Left lobe of liver (tissue), 2 donors: ENCODE measurements at regions not wholly inside any gene's neighbourhood (a gene's known extent, or its start where the extent isn't known, plus 50 kb on each side); places are given as distances from the start of the nearest gene placed in this dataset.

Experiments
- ATAC-seq: fragments of 200-7000 bp; cut with Tn5 transposase; one replicate; pipeline ENCODE4 v1.9.1; 2020; ENCODE audit warnings: mild to moderate bottlenecking, moderate library complexity
- DNase-seq: peaks from one replicate; pipeline ENCODE4 v3.0.0-alpha.2; 2020; ENCODE audit warnings: low spot score
- donor health status: DM: no; HTN: no; CAD: no; lungs with moderate emphysema.
- donor health status: DM: no; HTN: yes; CAD: no.

GRCh38 chr6:66403966-66404365 is 696.9 kb upstream of the EYS start:
- ATAC-seq (no peak), DNase-seq (no peak)

DNA sequence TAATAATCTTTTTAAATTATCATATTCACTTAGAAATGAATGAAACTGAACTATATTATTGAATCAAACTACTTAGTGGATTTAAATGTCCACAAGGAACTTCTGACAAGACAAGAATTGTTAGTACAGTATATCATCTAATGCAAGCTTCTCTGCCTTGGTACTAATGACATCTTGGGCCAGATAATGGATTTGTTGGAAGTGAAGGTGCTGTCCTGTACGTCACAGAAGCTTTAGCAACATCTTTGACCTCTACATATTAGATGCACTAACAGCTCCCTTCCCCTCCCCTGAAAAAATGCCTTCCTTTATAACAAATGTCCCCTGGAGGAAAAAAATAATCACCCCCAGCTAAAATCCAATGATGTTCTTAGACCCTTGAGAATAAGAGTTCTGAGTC is 695.8 kb upstream of the EYS start:
- DNase-seq: no peak
- ATAC-seq: no peak

DNA sequence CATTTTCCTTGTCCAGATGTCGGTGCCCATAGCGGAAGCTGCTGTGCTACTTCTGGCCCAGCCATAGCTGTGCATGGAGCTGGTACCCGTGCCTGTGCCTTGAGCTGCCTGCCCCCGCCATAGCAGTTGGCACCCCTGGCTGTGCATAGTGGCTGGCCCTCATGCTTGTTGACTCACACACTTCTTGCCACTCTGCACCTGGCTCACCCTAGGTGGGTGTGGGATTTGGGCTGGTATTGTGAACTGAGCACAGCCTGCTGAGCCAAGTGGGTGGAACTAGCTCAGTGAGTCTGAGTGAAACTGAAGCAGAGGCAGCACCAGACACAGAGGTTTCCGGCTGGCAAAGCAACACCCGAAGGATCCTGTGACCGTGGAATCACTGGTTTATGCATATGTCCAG is 689.5 kb upstream of the EYS start:
- DNase-seq (no peak), ATAC-seq (no peak)

DNA sequence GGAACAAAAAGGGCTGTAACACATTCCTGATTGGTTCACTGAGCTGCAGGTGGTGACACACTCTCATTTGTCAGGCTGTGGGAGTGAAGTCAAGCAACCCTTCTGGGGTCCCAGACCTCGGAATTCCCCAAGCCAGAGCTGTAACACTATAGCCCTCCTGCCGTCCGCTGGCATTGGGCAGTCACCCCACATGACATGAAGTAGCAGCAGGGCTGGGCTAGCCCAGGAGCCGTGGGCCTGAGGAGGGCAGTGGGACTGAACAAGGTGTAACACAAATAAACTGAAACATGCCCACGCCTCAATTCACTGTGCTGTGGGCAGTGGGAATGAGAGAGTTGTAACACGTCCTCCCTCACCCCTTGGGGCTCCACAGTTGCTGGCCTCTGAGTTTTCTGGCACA is 689.1 kb upstream of the EYS start:
- ATAC-seq (no peak), DNase-seq (no peak)

GRCh38 chr6:66390393-66390792 is 683.4 kb upstream of the EYS start:
- DNase-seq (no peak), ATAC-seq (no peak)

- DNase-seq: no peak
- ATAC-seq: no peak
These were observed 669.0 kb upstream of the EYS start for GRCh38 chr6:66376001-66376400.

- DNase-seq (no peak), ATAC-seq (no peak)
These were observed 662.4 kb upstream of the EYS start for GRCh38 chr6:66369407-66369806.

- DNase-seq: no peak
- ATAC-seq: no peak
These were observed 655.9 kb upstream of the EYS start for GRCh38 chr6:66362888-66363287.

DNA sequence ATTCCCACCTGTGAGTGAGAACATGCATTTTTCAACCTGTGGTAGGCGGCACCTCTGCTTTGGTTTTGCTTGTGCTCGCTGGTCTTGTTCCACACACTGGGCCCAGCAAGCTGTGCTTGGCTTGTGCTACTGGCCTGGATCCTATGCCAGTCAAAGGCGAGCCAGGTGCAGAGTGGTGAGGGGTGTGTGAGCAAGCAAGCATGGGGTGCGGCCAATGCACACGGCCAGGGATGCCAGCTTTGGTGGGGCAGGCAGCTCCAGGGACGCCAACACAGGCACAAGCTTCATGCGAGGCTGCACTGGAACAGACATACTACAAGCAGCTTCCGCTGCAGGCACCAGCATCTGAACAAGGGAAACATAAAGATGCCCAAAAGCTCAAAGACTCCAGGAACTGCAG is 654.9 kb upstream of the EYS start:
- ATAC-seq (no peak), DNase-seq (no peak)

DNA sequence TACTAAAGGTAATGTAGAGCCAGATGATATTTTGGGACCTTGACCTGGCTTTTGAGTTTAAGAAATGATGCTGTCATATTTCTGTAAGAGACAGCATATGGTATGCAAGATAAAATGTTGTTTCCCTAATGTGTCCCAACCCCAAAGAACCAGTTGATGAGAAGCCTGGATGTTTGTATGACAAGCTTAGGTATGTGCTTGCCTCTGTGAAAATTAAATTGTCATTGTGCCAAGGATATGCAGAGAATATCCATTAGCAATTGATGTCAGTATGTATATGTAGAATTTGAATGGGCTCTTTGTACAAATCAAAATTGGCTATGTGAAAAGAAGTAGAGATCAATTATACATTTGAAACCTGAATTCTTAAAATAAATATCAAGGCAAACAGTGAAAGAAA is 650.8 kb upstream of the EYS start:
- DNase-seq: no peak
- ATAC-seq: no peak

DNA sequence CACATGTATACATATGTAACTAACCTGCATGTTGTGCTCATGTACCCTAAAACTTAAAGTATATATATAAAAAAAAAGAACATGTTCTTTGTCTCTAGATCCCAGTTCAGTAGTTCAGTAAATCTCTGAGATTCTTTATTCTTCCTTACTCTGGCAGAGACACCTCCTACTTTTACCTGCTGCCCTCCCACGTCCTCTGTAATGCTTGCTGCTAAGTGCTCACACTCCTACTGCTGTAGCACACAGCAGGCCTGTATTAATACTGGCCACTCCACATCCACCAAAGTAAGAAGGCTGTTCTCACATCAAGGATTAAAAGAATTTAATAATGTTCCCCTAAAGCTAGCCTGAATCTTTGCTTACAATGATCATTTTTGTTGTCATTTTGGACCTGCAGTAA is 648.4 kb upstream of the EYS start:
- no peak for DNase-seq

GRCh38 chr6:66344796-66345195 is 637.8 kb upstream of the EYS start:
- ATAC-seq (no peak), DNase-seq (no peak)

More for the DNA sequence above, 648.4 kb upstream of the EYS start:
- no peak for ATAC-seq

DNA sequence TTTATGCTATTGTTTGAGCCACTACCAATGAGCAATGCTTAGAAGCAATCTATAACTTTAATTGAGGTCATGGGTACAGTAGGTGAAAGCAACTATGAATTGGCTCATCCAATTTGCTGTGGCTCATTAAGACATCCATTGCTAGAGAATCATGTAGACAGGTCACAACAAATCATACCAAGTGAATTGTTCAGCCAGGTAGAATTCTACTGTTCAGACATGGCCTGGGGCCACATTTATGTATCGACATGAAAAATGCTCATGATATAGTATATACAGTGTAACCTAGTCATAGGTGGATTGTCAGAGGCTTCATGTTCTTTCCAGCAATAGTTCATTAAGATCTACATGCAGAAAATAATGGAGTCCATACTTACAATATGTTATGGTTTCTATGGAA is 633.7 kb upstream of the EYS start:
- ATAC-seq: no peak
- no peak for DNase-seq

GRCh38 chr6:66336176-66336575 is 629.1 kb upstream of the EYS start:
- ATAC-seq: no peak
- DNase-seq: no peak

GRCh38 chr6:66328200-66328599 is 621.2 kb upstream of the EYS start:
- ATAC-seq: no peak
- DNase-seq: no peak

DNA sequence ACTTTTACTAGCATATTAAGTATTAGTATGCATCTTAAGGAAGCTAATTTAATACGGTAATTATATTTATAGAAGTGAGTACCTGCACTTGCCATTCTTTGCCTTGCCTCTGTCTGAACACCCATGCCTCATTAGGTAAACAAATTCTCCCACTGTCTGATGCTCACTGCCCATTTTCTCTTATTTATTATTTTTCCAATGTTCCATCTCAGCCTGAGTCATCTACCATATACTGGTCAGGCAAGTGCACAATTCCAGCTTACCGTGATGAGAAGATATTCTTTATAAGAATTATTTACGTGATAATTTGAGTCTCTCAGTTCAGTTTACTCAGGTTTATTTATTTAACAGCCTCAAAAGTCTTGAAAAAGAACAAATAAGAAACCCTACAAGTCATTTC is 619.2 kb upstream of the EYS start:
- ATAC-seq: no peak
- DNase-seq: no peak

- no peak for DNase-seq
These were observed 614.0 kb upstream of the EYS start for GRCh38 chr6:66321017-66321416.

GRCh38 chr6:66307490-66307889 is 600.5 kb upstream of the EYS start:
- ATAC-seq: no peak

More at GRCh38 chr6:66321017-66321416, 614.0 kb upstream of the EYS start:
- ATAC-seq: no peak

GRCh38 chr6:66291905-66292304 is 584.9 kb upstream of the EYS start:
- DNase-seq (no peak), ATAC-seq (no peak)

More at GRCh38 chr6:66307490-66307889, 600.5 kb upstream of the EYS start:
- no peak for DNase-seq

DNA sequence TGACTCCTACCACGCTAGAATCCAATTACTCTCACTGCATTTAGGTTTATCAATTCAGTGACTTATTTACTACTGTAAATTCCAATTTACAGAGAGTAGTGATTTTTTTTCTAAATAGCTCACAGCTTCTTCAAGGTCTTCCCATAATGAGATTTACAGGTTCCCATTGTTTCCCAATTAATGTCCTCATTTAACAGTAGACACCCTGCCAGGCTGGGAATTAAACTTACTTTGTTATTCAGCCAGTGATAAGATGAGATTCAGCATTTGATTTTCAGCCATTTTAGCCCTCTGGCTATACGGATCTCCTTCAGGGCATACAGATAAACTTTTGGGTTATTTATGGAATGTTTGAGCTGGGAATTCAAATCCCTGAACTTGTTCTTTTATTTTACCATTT is 582.9 kb upstream of the EYS start:
- ATAC-seq (no peak), DNase-seq (no peak)

GRCh38 chr6:66278115-66278514 is 571.1 kb upstream of the EYS start:
- no peak for DNase-seq
- no peak for ATAC-seq

DNA sequence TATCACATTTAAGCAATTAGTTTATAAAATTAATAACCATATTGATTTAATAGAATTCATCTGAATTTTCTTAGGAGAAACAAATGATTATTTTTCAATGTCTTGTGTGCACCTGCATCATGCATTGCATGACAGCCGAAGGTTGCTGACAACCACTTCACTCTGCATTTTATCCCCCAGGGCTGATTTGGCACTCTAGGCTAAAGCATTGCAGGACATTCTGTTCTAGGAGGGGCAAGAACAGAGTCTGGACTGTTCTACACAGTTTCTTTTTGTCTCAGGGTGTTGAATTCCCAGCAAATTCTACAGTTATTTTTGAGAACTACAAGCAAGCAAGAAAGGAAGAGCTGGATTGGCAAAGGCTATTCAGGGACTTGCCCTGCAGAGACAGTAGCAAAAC is 570.4 kb upstream of the EYS start:
- ATAC-seq (no peak), DNase-seq (no peak)

DNA sequence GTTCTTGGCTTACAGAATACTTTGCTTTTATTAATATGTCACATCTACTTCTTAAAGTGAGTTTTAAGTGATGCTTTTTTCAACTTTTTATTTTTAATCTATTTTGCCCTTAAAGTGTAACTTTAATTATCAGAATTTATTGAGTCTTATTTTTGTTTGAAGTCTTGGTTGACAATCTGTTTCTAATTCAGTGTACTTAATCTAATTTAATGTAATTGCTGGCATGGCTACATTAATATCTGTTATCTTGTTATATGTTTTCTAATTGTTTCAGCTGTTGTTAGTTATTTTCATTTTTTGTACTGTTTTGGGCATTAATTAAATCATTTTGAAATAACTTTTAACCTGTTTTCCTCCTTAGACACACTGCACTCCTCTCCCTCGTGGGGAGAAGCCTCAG is 558.7 kb upstream of the EYS start:
- DNase-seq (no peak), ATAC-seq (no peak)

DNA sequence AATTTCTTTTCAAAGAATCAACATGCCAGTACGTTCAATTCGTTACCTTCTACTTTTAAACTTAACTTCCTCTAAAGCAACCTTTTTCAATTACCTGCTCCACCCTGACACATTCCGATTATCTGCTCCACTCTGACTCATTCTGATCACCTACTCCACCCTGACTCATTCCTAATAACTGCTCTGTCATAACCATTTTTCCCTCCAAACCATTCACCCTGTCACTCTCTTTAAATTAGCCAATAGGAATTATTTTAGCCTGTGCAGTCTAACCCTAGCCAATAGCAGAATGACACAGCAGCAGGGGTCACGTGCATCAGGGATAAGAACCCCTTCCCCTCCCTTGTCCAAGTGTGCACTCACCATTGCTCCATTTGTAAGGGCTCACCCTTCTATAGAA is 557.4 kb upstream of the EYS start:
- ATAC-seq: no peak

More for the DNA sequence above, 557.4 kb upstream of the EYS start:
- no peak for DNase-seq
